ENCODE measurements at regions not wholly inside any gene's neighbourhood (a gene's known extent, or its start where the extent isn't known, plus 50 kb on each side); places are given as distances from the start of the nearest gene placed in this dataset.

GRCh38 chr11:105219269-105219668, 79.7 kb upstream of the CARD18 start:
- TF ChIP-seq CTCF (conservative IDR thresholded peaks at IDR 0.05) (no peak), EZH2 (IDR thresholded peaks at IDR 0.05; ENCODE audit: low read depth) (no peak)

All from PC-9 (cell line).